GM12801 (cell line): ENCODE measurements at regions not wholly inside any gene's neighbourhood (a gene's known extent, or its start where the extent isn't known, plus 50 kb on each side); places are given as distances from the start of the nearest gene placed in this dataset.

Experiments used
- CTCF ChIP-seq: IDR thresholded peaks from one replicate; pipeline ENCODE4 v1.5.1; 2011; ENCODE audit warnings: control low read depth; ENCODE audit not compliant: insufficient read length; ENCODE audit errors: extremely low read depth

- TF ChIP-seq CTCF = no peak
These were observed 330.2 kb downstream of the KLF12 start for GRCh38 chr13:73803997-73804396.

GRCh38 chr13:73800011-73800410 lies 334.2 kb downstream of the KLF12 start:
- TF ChIP-seq CTCF = no peak

GRCh38 chr13:73794755-73795154 lies 339.4 kb downstream of the KLF12 start:
- no peak for TF ChIP-seq CTCF

- no peak for TF ChIP-seq CTCF
These were observed 340.8 kb downstream of the KLF12 start for GRCh38 chr13:73793361-73793760.

GRCh38 chr13:73792796-73793195 lies 341.4 kb downstream of the KLF12 start:
- TF ChIP-seq CTCF = no peak

- TF ChIP-seq CTCF = no peak
These were observed 351.5 kb downstream of the KLF12 start for GRCh38 chr13:73782450-73783449.

GRCh38 chr13:73781384-73781783 lies 352.8 kb downstream of the KLF12 start:
- TF ChIP-seq CTCF = no peak
